Activated CD8-positive, alpha-beta memory T cell treated with anti-CD3 and anti-CD28 coated beads for 1 hour (primary cell): ENCODE measurements at regions not wholly inside any gene's neighbourhood (a gene's known extent, or its start where the extent isn't known, plus 50 kb on each side); places are given as distances from the start of the nearest gene placed in this dataset.
"Not testable (repeated sequence)": the region's sequence is repeated elsewhere in the genome, so short reads cannot be mapped to it uniquely, and the experiment has no call there.

Source experiments
- DNase-seq, 2 donors: peaks; one replicate each; pipeline ENCODE4 v3.0.0-alpha.2; 2020; ENCODE audit warnings: low read depth in 1 of 2; ENCODE audit errors: extremely low read depth in 1 of 2

DNA sequence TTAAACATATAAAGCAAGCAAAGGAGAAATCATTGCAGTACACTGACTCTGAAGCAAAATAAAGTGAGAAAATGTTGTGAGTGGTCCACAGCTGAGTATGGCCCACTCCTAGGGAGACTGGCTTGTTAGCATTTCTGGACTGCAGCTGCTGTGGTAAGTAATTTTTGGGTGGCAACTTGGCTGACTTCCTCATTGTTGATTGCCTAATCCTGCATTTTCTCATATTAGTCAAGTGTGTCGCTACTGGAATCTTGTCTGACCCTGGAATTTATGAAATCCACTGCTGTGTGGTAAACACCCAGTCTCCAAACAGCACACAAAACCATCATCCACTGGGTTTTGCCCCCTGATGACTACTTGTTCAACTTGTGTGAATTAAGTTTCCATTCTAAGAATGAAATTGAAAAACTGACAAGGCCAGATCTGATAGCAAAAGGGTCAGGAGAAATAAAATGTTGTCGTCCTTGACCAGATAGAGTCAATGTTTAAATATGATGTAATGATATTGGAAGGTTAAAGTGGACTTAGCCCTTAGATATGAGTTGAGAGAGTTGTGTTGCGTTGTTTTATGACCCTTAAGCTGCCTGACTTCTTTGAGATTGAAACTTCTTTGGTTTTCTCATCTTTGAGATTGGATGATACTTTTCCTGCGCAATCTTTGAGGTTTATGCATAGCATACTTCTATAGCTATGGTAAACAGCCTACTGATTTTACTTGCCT, 106.6 kb upstream of the SEC22B start:
- DNase-seq = not testable (repeated sequence)

DNA sequence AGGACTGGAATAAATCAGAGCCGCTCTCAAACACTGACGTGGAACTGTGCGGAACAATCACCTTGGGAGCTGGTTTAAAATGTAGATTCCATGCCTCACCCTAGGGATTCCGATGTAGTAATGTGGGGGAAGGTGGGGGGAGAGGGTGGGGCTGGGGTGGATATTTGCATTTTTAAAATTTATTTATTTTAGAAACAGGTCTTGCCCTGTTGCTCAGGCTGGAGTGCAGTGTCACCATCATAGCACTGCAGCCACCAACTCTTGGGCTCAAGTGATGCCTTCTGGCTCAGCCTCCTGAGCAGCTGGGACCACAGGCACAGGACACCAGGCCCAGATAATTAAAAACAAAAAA, 101.9 kb upstream of the SEC22B start:
- not testable (repeated sequence) for DNase-seq

DNA sequence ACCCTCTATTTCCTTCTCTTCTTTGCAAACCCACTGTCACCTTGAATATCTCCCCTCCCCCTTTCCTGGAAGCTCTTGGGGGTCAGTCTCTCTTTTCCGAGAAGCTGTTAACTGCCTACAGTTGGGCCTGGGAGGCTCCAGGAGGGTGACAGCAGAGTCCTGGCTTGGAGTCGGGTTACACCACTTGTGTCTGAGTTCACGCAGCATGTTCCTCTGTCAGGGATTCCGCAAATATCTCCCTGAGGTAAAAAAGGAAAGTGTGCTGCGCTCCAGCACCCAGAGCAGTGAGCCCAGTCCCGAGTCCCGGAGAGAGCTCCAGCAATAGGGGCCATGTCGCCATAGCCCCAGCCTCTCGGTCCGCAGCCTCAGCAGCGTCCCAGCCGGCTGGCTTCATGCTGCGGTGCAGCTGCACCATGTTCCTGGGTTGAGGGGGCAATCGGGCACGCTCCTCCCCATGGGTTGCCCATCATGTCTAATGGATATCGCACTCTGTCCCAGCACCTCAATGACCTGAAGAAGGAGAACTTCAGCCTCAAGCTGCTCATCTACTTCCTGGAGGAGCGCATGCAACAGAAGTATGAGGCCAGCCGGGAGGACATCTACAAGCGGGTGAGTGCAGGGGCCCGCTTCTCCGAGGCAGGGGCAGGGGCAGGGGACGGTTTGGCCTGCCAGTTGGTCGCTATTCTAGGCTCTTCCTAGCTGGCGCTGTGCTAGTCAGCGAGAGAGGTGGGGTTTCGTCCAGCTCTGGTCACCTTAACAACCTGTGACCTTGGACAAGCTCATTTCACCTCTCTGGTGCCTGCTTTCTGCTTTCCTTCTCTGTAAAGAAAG, 101.3 kb upstream of the SEC22B start:
- DNase-seq = not testable (repeated sequence)

DNA sequence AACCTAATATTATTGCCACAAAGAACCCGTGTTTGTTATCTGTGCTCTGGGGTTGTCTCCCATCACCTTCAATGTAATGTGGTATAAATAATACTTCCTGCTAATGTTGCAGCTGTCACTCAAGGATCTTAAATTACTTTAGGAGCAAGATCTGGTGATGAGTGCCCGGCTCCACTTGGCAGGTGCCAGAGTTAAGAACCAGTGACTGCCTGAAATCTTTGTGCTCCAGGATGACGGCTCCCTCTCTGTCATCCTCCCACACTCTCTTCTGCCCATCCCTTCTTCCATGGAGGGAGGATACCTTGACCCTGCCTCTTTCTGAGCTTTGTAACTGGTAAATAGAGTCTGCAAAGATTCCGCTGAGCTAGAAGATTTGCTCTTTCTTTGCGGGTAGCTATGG, 100.4 kb upstream of the SEC22B start:
- DNase-seq = not testable (repeated sequence)

DNA sequence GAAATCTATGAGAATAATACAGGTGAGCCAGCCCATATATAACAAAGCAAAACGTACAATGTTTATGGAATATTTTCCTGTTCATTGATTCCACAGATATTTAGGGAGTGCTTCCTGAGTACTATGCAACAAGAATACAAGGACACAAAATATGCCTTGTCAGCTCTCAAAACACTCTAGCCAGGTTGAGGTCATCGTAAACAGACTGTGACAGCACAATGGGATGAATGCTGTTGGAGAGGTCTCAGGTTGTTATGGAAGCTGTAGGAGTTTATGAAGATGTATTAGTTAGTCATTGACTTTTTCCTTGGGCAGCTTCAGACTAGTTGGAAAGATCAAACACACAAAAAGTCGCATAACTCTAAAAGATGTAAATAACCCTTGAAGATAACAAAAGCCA, 98.1 kb upstream of the SEC22B start:
- not testable (repeated sequence) for DNase-seq

DNA sequence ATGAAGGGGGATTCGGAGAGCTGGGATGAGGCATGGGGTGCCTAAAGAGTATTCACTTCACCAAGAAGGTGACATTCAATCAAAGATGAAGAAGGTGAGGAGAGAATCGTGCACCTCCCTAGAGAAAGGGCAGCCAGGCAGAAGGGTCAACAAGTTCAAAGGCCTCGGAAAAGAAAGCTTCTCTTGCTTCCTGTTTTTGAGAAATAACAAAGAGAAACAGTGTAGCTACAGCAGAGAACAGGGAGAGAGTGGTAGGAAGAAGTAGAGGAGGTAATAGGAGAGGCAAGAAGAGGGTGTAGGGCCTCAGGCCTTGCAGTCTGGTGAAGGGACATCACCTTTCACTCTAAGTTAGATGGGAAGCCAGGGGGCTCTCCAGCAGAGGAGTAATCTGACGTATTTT, 97.0 kb upstream of the SEC22B start:
- not testable (repeated sequence) for DNase-seq

DNA sequence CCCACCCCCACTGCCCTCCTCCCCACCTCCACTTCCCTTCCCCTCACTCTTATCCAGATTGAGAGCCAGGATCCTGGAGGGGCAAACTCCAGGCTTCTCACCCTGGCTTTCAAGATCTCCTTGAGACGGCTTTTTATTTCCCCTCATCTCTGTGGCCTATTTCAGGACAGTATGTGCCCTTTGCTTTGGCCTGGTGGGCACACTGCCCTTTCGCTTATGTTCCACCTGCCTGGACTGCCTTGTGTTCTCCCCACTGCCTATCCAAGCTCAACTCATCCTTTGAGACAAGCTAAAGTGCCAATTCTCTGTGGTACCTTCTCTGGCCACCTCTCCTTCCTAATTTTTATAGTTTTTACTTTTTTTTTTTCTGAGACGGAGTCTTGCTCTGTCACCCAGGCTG, 95.9 kb upstream of the SEC22B start:
- not testable (repeated sequence) for DNase-seq

DNA sequence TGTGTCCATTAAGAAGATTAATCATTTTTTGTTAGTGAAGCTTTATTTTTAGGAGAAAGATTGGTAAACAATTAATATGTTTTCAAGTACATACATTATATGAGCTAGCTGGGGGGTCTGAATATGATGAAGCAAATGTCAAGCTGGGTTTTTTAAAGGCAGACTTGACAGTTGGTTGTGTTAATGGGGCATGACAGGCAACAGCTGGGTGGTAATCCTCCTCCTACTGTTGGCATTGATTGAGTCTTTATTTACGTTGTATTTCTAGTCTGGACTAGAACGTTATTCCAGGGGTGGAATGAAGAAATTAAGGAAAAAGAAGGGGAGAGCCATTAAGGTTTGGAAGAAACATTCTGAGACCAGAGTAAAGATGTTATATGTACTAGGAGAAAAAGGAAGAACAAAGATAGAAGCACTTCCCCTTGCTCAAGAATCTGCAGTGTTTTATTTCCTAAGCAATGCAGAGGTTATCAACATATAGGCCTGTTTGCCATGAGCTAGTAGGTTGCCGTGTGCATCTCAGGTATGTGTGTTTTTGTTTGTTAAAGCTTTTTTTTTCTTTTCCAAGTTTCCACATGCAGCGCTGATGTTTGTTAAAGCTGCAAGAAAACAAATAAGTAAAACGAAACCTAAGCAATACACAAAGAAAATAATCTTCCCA, 95.4 kb upstream of the SEC22B start:
- not testable (repeated sequence) for DNase-seq

DNA sequence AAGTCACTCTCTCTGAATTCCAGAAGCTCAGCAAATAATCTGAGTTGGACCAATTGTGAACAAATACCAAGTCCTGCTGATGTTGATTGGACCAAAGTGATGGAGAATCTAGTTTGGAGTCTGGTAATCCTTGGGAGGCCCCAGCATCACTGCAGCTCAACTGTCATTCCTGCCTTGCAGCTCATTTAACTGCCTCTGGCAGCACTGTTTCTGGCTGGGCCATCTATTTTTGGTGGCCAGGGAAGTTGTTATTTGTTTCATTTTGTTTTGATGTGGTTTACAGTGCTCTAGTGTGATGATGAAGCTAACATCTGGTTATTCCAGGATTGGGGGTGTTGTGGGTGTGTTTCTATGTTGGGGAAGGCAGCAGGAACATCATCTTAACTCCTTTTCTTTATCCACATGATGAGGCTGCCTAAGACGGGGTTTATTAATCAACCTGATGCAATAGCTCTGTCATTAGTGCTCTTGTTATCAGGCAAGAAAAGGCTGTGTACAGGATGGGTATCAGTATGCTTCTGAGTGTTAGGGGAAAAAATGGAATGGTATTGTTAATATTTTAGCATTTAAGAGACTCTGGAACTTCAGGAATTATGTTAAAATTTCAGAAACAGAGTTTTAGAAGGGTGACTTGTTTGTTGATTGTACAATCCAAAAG, 91.7 kb upstream of the SEC22B start:
- not testable (repeated sequence) for DNase-seq

DNA sequence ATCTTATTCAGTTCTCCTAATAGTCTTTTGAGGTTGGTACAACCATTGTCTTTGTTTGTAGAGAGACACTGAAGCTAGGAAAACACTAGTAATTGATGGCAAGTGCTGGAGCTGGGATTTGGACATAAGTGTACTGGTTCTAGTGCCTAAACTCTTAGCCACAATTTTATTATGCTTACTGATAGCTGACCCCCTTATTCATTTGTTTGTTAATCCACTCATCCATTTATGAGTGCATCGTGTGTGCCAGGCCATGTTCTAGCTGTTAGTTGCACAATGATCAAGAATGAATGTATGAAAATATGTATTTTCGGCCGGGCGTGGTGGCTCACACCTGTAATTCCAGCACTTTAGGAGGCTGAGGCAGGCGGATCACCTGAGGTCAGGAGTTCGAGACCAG, 88.2 kb upstream of the SEC22B start:
- not testable (repeated sequence) for DNase-seq

DNA sequence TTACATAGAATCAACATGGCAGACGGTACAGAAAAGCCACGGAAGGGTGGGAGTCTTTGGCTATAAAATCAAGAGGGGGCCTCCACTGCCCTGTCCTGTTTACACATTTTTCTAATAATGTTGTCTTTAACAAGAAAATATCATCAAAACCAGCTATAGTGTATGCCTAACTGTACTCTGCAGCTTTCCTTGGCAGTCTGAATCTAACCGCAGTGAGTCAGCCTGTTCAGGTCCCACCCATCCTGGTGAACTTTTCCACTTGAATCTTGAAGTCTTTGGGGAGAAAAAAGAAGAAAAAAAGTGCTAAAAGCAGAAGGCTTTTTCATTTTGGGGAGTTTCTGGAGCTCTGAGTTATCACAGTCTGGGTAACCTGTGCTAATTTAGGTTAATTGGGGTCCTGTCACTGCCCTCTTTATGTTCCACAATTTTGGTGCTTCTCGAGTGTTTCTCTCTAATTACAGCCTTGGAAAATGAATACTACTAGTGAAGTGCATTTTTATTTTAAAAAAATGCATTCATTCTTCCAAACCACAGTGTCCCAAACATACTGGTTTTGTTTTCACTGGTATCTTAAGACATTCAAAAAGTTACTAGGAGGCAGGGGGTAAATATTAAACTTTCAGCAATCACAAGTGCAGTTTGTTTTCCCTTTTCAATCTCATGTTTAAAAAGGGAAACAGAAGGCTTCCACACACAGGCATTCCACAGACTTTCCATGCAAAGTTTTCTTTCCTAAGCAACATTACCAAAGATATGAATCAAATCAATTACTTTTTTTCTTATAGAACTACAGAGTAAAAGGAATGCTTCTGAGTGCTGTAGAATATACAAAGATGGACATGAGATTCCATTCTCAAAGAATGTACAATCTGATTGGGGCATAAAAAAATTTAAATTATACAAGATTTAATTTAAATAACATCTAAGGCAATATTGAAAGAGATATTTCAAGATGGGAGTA, 86.8 kb upstream of the SEC22B start:
- DNase-seq = not testable (repeated sequence)

DNA sequence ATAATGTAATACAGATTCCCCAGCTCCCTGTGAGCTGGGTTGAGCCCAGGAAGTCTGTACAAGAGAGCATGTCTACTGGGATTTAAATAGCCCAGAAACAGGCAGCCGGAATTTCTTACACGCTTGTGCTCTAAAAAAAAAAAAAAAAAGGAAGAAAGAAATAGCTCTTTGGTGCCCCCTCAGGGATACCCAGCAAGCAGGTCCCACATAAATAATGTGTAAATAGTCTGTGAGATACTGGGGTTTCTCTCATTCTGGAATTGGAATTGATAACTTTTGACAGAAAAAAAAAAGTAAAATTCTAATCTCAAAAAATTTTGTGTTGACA, 81.4 kb upstream of the SEC22B start:
- not testable (repeated sequence) for DNase-seq

DNA sequence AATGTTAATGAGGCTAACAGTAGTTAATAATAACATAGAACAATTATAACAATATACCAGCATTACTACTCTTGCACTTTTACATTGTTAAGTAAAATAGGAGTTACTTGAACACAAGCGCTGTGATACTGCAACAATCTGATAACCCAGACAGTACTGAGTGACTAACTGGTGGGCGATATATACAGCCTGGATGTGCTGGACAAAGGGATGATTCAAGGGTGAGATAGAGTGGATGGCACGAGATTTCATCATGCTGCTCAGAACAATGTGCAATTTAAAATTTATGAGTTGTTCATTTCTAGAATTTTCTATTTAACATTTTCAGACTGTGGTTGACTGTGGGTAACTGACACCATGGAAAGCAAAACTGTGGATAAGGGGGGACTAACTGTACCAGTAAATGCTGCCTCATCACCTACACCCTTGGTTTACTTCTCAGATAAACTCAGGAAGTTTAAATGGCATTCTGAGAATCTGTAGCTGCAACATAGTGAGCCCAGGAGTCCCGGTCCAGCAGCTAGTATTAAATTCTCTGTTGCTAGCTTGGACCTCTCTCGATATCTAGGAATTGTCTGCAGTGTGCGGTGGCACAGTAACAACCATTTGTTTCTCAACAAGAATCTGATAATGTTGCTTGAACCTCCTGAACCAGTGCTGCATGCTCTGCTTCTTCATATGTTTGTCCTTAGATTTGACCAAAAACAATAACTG, 80.9 kb upstream of the SEC22B start:
- not testable (repeated sequence) for DNase-seq

DNA sequence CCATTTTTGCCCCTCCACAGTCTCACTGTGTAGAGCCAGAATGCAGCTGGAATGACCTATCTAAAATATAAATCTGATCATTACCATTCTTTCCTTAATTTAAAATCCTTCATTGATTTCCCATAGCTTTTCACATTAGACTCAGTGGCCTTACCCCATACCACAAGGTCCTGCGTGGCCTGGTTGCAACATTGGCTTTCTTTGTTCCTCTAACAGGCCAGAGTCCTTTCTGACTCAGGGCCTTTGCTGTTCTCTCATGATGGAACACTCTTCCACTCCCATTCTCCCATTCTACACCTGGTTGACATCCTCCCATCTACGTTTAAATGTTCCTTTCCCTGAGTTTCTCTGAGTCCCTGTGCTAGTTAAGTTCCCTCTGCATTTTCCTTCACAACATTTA, 74.4 kb upstream of the SEC22B start:
- DNase-seq = not testable (repeated sequence)

DNA sequence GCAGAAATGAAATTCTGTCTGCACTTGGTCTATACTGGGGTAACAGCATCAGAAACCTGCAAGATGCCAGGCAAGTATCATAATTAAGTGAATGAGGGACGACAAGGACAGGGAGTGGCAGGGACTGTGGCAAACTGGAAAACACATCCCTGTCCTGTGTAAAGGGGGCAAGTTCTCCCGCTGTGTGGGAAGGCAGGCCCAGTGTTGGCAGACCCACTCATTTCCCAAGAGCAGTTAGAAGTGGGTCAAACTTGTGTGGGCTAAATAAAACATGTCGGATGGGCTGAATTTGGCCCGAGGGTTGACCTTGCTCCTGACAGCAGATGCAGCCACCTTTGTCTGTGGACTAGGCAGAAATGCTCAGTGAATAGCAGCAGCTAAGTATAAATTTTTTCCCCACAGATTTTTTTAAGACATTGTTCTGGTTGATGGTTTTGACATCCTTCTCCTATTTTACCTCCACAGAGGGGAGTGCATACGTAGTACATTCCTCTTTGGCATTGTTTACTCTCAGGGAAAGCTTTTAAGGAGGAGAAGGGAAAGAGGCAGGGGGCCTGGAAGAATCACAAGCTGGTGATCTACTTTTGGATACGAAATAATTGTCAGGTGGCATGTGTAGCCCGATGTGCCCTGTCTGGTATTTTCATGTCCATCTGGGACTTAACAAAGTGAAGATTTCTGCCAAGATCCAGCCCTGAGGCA, 72.6 kb upstream of the SEC22B start:
- DNase-seq = not testable (repeated sequence)

DNA sequence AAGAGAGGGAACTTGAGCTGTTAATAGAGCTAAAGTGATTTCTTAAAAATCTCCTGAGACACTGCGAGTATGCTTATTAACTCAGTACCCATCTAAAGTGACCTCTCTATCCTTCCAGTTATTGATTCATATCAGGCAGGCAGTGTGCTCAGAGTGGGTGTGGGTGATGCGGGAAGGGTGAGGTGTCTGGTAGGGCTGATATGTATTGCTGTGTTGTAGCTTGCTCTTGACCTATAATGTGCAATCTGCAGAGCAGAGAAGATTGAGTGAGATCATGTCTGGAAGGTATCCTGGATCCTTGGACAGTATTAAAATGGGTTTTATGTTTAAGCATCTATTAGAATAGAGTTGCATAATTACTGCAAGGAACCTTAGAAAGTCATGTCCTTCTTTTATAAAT, 71.9 kb upstream of the SEC22B start:
- not testable (repeated sequence) for DNase-seq

DNA sequence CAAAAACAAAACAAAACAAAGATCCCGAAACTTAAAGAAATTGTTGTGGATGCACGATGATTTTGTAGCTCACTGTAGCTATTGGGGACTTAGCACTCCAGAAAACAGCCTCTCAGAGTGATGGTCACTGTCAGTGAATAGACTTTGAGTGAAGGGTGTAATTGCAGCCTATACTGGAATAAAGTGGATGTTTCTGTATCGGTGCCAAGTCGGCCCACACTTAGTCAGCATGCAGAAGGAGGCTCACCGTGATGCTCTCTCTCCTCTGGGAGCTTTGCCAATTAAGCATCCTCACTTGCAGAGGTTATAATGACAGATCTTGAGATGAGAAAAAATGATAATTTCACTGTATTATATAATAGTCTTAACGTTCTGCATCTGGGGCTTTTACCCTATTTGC, 67.5 kb upstream of the SEC22B start:
- DNase-seq = not testable (repeated sequence)

DNA sequence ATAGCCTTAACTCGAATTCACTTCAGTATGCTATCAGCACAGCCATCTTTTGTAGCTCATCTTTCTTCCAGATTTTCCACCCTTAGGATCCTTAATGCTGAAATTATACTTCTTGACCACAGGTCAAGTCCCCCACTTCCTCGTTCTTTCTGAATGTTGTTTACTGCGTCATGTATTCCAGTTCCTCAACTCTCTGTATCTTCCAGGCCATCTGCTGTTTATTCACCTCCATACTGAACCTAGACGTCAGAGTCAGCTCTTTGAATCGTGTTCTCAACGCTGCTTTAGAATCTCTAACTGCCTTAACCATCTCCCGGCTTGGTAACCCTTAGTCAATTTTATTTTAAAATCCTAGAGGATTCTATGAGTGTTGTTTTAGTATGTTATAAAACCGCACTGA, 66.3 kb upstream of the SEC22B start:
- not testable (repeated sequence) for DNase-seq

DNA sequence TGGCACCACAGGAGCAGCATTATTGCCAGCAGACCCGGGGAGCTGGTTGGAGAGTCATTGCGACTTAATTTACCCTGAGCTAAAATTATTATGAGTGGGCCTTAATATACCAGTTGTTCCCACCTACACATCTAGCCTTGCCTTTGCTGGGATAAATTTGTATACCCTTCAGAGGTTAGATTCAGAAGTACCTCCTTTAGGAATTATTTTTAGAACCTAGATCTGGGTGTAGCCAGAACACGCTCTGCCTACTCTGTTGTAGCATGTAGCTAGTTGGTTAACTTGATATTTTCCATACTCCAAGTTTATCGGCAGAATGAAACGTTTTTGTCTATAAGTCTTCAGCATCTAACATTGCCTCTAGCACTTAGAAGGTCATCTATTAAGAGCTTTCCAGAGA, 65.5 kb upstream of the SEC22B start:
- not testable (repeated sequence) for DNase-seq
